Mucosa of descending colon (tissue), 3 donors: ENCODE measurements at regions not wholly inside any gene's neighbourhood (a gene's known extent, or its start where the extent isn't known, plus 50 kb on each side); places are given as distances from the start of the nearest gene placed in this dataset.
A peak's percentile ranks its signal among the peaks of the same experiment; 100 is the strongest.

Experiments used
- ATAC-seq: fragments of 200-7000 bp; cut with Tn5 transposase; one replicate; pipeline ENCODE4 v1.9.1; 2020; ENCODE audit warnings: mild to moderate bottlenecking, moderate library complexity
- DNase-seq, 3 donors: peaks; one replicate each; pipeline ENCODE4 v3.0.0-alpha.2; 2020
- H3K36me3 ChIP-seq: fragments of 200-600 bp; one replicate; pipeline ENCODE4 v1.8.0; 2021; ENCODE audit warnings: low read depth, mild to moderate bottlenecking
- H3K4me1 ChIP-seq: fragments of 200-600 bp; one replicate; pipeline ENCODE4 v1.8.0; 2021; ENCODE audit warnings: low read depth, mild to moderate bottlenecking
- H3K4me3 ChIP-seq: fragments of 200-600 bp; one replicate; pipeline ENCODE4 v1.8.0; 2021; ENCODE audit warnings: mild to moderate bottlenecking
- H3K9me3 ChIP-seq: fragments of 200-600 bp; one replicate; pipeline ENCODE4 v1.8.0; 2021; ENCODE audit warnings: mild to moderate bottlenecking
- intact Hi-C, 2 donors: fragments of 100-400 bp; cut with DNase I in 1 of 2; cut with micrococcal nuclease in 1 of 2; formaldehyde crosslinking; loops; one replicate each; pipeline versions ENCODE4 v1.11.0 to v1.11.1; 2022; cut with DNase I, micrococcal nuclease
- TF ChIP-seq, protein P1 (sequence below): fragments of 200-600 bp; IDR thresholded peaks from one replicate; pipeline ENCODE4 v1.8.0; 2022; ENCODE audit warnings: antibody characterized with exemption, mild to moderate bottlenecking
- donor health status: DM: no; HTN: no; CAD: no; lungs with moderate emphysema.
- donor health status: DM: no; HTN: no; CAD: no.
- donor health status: DM: no; HTN: yes; CAD: no.

DNA sequence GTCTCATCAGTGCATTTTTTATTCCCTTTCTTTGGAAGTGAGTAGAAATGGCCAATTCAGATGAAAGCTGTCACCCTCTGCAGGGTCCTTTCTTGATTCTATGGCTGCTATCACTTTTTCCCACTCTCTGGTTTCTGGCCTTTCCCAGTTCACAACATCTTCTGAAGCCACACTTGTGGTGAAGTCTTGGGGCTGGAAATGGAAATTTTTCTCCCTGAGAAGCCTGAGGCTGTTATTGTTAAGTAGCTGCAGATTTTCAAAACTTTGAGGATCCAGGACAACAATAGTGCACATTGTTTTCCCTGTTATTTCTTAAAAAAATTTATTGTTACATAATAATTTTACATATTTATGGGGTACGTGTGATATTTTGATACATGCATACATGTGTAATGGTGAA lies 250.3 kb upstream of the RASGRP1 start:
- Histone ChIP-seq H3K4me3 (no peak overlapping the region), H3K9me3 (no peaks in the 10 kb centered on the region), H3K36me3 (no peaks in the 10 kb centered on the region), H3K4me1 (no peaks in the 10 kb centered on the region)
- TF ChIP-seq, protein P1, sequence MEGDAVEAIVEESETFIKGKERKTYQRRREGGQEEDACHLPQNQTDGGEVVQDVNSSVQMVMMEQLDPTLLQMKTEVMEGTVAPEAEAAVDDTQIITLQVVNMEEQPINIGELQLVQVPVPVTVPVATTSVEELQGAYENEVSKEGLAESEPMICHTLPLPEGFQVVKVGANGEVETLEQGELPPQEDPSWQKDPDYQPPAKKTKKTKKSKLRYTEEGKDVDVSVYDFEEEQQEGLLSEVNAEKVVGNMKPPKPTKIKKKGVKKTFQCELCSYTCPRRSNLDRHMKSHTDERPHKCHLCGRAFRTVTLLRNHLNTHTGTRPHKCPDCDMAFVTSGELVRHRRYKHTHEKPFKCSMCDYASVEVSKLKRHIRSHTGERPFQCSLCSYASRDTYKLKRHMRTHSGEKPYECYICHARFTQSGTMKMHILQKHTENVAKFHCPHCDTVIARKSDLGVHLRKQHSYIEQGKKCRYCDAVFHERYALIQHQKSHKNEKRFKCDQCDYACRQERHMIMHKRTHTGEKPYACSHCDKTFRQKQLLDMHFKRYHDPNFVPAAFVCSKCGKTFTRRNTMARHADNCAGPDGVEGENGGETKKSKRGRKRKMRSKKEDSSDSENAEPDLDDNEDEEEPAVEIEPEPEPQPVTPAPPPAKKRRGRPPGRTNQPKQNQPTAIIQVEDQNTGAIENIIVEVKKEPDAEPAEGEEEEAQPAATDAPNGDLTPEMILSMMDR = no peak
- no peak for ATAC-seq
- intact Hi-C loops = loop anchor here (5.0 to 10.0 kb wide), 2 partner anchors 177 to 770 kb away; partner anchors contain the start of gene THBS1 (in 1 of the 2)
- DNase-seq = no peak

DNA sequence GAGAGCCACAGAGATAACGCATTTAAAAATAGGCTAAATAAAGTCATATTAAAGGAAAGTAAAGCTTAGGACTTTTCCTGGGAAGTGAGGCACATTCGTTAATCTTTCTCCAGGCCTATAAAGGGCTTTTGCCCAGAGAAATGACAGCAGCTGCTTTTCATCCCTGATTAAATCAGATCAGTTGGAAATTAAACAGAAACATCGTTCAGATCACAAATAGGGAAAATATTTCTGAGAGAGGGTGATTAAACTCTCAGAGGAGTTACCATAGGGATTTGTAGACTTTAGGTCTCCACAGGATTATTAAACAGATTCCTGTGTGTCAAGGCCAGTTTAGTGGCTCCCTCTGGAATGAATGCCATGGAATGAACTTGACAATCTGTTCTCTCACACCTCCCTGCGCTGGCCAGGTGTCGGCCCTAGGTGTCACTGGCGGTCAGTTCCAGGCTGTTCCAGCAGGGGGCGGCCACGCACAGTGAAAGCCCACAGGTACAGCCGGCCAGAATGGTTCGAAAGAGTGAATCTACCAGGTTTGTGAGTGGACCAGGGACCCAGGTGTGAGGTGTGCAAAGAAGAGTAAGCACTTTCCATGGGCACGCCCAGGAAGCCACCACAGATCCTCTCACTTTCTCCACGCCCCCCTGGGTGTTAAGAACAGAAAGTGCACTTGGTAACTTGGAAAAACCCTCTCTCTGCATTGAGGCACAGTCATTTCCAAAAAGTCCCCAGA lies 253.0 kb upstream of the RASGRP1 start:
- DNase-seq (peak; percentile 79 to 96 (median 94)), ATAC-seq (peak; percentile 99)
- intact Hi-C loops = loop anchor here (5.0 to 10.0 kb wide), 2 partner anchors 175 to 767 kb away; partner anchors contain the start of gene THBS1 (in 1 of the 2)

DNA sequence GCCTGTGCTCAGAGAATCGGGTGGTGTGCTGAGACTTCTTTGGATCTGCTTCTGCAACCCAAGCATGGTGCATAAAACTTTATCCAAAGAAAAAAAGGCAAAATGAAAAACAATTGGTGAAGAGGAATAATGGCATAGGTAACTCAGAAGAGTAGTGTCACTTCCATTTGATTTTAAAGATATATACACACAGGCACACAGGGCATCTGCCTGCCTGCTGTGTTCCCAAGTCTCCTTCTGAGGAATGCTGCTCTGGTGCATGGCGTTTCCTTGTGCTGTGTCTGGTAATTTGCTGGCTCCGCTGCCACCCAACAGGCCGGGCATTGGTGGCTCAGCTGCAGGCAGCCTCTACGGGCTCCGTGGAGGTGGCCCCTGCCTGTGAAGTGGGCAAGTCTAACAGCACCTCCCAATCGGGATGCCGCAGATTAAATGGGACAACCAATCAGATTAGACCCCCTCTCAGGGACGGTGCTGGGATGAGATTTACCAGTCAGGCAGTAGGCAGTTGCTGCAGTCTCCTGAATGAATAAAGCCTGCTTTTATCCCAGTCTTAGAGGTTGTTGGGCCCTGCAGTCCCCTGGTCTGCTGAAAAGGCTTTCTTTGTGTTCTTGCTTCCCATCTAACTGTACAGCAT lies 253.7 kb upstream of the RASGRP1 start:
- no peak overlapping the region for H3K4me3 ChIP-seq
- no peak for DNase-seq
- intact Hi-C loops = loop anchor here (5.0 to 10.0 kb wide), 2 partner anchors 174 to 767 kb away; partner anchors contain the start of gene THBS1 (in 1 of the 2)
- TF ChIP-seq, protein P1 = no peak
- no peak for ATAC-seq
- H3K36me3 ChIP-seq = no peaks in the 10 kb centered on the region
- no peaks in the 10 kb centered on the region for H3K9me3 ChIP-seq
- no peaks in the 10 kb centered on the region for H3K4me1 ChIP-seq

More for the DNA sequence above, 253.0 kb upstream of the RASGRP1 start:
- Histone ChIP-seq H3K36me3 (no peaks in the 10 kb centered on the region), H3K9me3 (no peaks in the 10 kb centered on the region), H3K4me3 (no peak overlapping the region), H3K4me1 (no peaks in the 10 kb centered on the region)
- TF ChIP-seq, protein P1 = peak; percentile 99

DNA sequence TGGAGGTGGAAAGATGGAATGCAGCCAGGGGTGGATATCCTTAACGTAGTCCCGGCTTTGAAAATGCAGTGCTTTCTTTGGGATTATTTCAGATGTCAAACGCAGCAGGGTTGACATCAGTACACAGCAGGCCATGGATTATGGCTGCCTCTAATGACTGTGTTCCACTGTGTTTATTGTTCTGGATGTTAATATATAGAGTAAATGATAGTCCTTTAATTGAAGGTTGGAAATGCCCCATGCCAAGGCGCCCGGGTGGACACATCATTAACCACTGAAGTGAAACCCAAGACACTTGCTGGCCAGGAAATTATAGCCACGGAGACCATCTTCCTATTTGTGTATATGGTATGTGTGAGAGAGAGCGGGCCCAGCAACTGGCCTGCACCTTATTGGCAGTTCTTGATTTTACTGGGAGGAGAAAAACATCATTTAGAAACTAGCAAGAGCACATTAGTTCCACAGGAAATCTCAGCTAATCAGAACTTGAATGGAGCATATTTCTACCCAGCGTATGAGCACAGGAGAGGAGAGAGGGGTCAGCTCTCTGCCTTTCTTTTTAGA lies 254.9 kb upstream of the RASGRP1 start:
- intact Hi-C loops = loop anchor here (5.0 to 10.0 kb wide), 2 partner anchors 173 to 765 kb away; partner anchors contain the start of gene THBS1 (in 1 of the 2)

DNA sequence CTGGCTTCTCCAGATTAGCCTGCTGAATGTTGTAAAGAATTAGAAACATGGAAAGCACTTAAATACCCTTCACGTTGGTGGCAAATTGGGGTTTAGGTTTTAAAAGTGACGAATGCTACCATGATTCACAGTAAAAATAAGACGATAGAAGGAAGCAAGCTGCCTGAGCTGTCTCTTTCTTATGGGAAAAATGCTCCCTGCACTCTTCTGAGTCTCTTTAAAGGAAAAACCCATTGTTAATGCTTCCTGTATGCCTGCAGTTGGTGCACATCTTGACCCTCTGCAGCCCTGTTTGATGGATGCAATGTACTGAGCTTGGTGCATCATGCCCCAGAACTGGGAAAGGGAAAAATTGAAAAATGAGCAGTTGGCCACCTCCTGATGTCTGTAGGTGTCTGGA lies 258.6 kb upstream of the RASGRP1 start:
- H3K9me3 ChIP-seq = no peaks in the 10 kb centered on the region
- ATAC-seq (no peak), DNase-seq (no peak)
- TF ChIP-seq, protein P1 = no peak
- intact Hi-C loops = no loop called here
- no peak overlapping the region for H3K4me3 ChIP-seq
- no peaks in the 10 kb centered on the region for H3K36me3 ChIP-seq
- H3K4me1 ChIP-seq = no peaks in the 10 kb centered on the region

More for the DNA sequence above, 254.9 kb upstream of the RASGRP1 start:
- Histone ChIP-seq H3K4me3 (no peak overlapping the region), H3K4me1 (no peaks in the 10 kb centered on the region), H3K9me3 (no peaks in the 10 kb centered on the region), H3K36me3 (no peaks in the 10 kb centered on the region)
- ATAC-seq = no peak
- TF ChIP-seq, protein P1 = no peak
- no peak for DNase-seq
